ENCODE measurements at regions not wholly inside any gene's neighbourhood (a gene's known extent, or its start where the extent isn't known, plus 50 kb on each side); places are given as distances from the start of the nearest gene placed in this dataset.

DNA sequence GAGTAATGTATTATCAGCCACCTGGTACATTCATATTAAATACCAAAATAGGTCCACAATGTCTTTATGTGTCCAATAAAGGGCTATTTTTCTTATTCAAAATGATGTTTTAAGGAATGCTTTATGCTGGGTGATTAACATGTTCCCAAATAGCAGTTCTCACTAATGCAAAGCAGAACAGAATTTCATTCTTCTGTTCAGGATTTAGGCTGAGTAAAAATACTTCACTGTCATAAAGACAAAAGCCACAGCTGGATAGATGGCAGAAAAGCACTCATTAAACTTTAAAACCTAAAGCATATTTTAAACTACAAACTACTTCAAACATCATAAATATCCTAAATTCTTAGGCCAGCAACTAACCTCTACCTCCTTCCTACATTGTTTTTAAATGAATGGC, 244.0 kb downstream of the TMA16 start:
- TF ChIP-seq EZH2phosphoT487 (IDR thresholded peaks at IDR 0.05; ENCODE audit: low read length) = no peak
- TF ChIP-seq CTCF (IDR thresholded peaks at IDR 0.05; ENCODE audit: low read length) = no peak
